SK-N-MC (cell line): ENCODE measurements at regions not wholly inside any gene's neighbourhood (a gene's known extent, or its start where the extent isn't known, plus 50 kb on each side); places are given as distances from the start of the nearest gene placed in this dataset.

Source experiments
- DNase-seq: peaks from one replicate; pipeline ENCODE4 v3.0.0-alpha.2; 2011; ENCODE audit warnings: low read depth, low spot score
- H3K27ac ChIP-seq: fragments of 200-600 bp; sonication (generic); 2 replicates; pipeline ENCODE4 v1.5.1; 2016; ENCODE audit warnings: mixed run types
- H3K36me3 ChIP-seq: fragments of 200-600 bp; sonication (generic); 2 replicates; pipeline ENCODE4 v1.6.1; 2017; ENCODE audit warnings: antibody characterized with exemption, low read length, mixed read lengths; ENCODE audit not compliant: insufficient read depth
- H3K4me3 ChIP-seq: fragments of 200-600 bp; sonication (generic); 2 replicates; pipeline ENCODE4 v1.5.1; 2016
- H3K9ac ChIP-seq: fragments of 200-600 bp; sonication (generic); 2 replicates; pipeline ENCODE4 v1.8.0; 2017; ENCODE audit warnings: mixed run types, mixed read lengths; ENCODE audit not compliant: insufficient read length
- H3K9me3 ChIP-seq: fragments of 200-600 bp; sonication (generic); 2 replicates; pipeline ENCODE4 v1.6.1; 2017; ENCODE audit warnings: low read depth, mild to moderate bottlenecking, antibody characterized with exemption, low read length, moderate library complexity, mixed read lengths
- EZH2 ChIP-seq: fragments of 200-600 bp; sonication (generic); IDR thresholded peaks from one replicate; pipeline ENCODE4 v1.6.1; 2017; ENCODE audit warnings: antibody characterized with exemption
- FOXP2 ChIP-seq: optimal IDR thresholded peaks from 2 replicates; pipeline ENCODE3; 2011; ENCODE audit warnings: mild to moderate bottlenecking, moderate library complexity; ENCODE audit not compliant: insufficient read depth; ENCODE audit errors: extremely low read length, control extremely low read depth
- POLR2AphosphoS5 ChIP-seq: IDR thresholded peaks from 2 replicates; pipeline ENCODE4 v1.6.1; 2012; ENCODE audit warnings: mild to moderate bottlenecking, low read depth, low read length, borderline replicate concordance

GRCh38 chr15:94743668-94744067, 512.3 kb downstream of the MCTP2 start:
- H3K4me3 ChIP-seq, result no peak overlapping the region
- H3K9me3 ChIP-seq, result no peaks in the 10 kb centered on the region
- TF ChIP-seq POLR2AphosphoS5 (no peak), EZH2 (no peak)
- H3K27ac ChIP-seq, result no peak overlapping the region
- no peak overlapping the region for H3K9ac ChIP-seq
- H3K36me3 ChIP-seq, result no peaks in the 10 kb centered on the region
- DNase-seq, result no peak

- Histone ChIP-seq H3K9ac (no peak overlapping the region), H3K4me3 (no peak overlapping the region), H3K9me3 (no peaks in the 10 kb centered on the region), H3K36me3 (no peaks in the 10 kb centered on the region), H3K27ac (no peak overlapping the region)
- no peak for DNase-seq
- TF ChIP-seq EZH2 (no peak), POLR2AphosphoS5 (no peak), FOXP2 (no peak)
These were observed 512.9 kb downstream of the MCTP2 start for GRCh38 chr15:94744080-94744793.

- Histone ChIP-seq H3K9me3 (no peaks in the 10 kb centered on the region), H3K4me3 (no peak overlapping the region), H3K27ac (no peak overlapping the region), H3K36me3 (no peaks in the 10 kb centered on the region), H3K9ac (no peak overlapping the region)
- TF ChIP-seq FOXP2, result no peak
- no peak for TF ChIP-seq POLR2AphosphoS5
- TF ChIP-seq EZH2, result no peak
- no peak for DNase-seq
These were observed 514.0 kb downstream of the MCTP2 start for GRCh38 chr15:94745371-94745770.

GRCh38 chr15:94747510-94747909, 516.1 kb downstream of the MCTP2 start:
- Histone ChIP-seq H3K27ac (no peak overlapping the region), H3K9ac (no peak overlapping the region), H3K36me3 (no peaks in the 10 kb centered on the region), H3K9me3 (no peaks in the 10 kb centered on the region), H3K4me3 (no peak overlapping the region)
- TF ChIP-seq FOXP2 (no peak), EZH2 (no peak), POLR2AphosphoS5 (no peak)
- DNase-seq, result no peak

- TF ChIP-seq EZH2, result no peak
- TF ChIP-seq POLR2AphosphoS5, result no peak
- no peak for TF ChIP-seq FOXP2
These were observed 518.7 kb downstream of the MCTP2 start for GRCh38 chr15:94749811-94750617.

GRCh38 chr15:94760348-94760747, 529.0 kb downstream of the MCTP2 start:
- no peak for TF ChIP-seq FOXP2
- no peak for TF ChIP-seq EZH2
- TF ChIP-seq POLR2AphosphoS5, result no peak
- no peak overlapping the region for H3K27ac ChIP-seq

More at GRCh38 chr15:94749811-94750617, 518.7 kb downstream of the MCTP2 start:
- DNase-seq, result no peak
- H3K36me3 ChIP-seq, result no peaks in the 10 kb centered on the region
- no peaks in the 10 kb centered on the region for H3K9me3 ChIP-seq
- H3K9ac ChIP-seq, result no peak overlapping the region
- H3K4me3 ChIP-seq, result no peak overlapping the region
- no peak overlapping the region for H3K27ac ChIP-seq

GRCh38 chr15:94761574-94761973, 530.2 kb downstream of the MCTP2 start:
- TF ChIP-seq POLR2AphosphoS5 (no peak), EZH2 (no peak), FOXP2 (no peak)
- H3K9me3 ChIP-seq, result no peaks in the 10 kb centered on the region
- no peak overlapping the region for H3K4me3 ChIP-seq
- no peak overlapping the region for H3K9ac ChIP-seq
- H3K36me3 ChIP-seq, result no peaks in the 10 kb centered on the region
- no peak for DNase-seq
- no peak overlapping the region for H3K27ac ChIP-seq

More at GRCh38 chr15:94760348-94760747, 529.0 kb downstream of the MCTP2 start:
- H3K9ac ChIP-seq, result no peak overlapping the region
- no peak for DNase-seq
- no peaks in the 10 kb centered on the region for H3K9me3 ChIP-seq
- no peaks in the 10 kb centered on the region for H3K36me3 ChIP-seq
- no peak overlapping the region for H3K4me3 ChIP-seq

- Histone ChIP-seq H3K4me3 (no peak overlapping the region), H3K9me3 (no peaks in the 10 kb centered on the region), H3K9ac (no peak overlapping the region), H3K36me3 (no peaks in the 10 kb centered on the region), H3K27ac (no peak overlapping the region)
- DNase-seq, result no peak
- no peak for TF ChIP-seq FOXP2
- TF ChIP-seq POLR2AphosphoS5, result no peak
- no peak for TF ChIP-seq EZH2
These were observed 537.7 kb downstream of the MCTP2 start for GRCh38 chr15:94769089-94769488.
